ENCODE measurements at regions not wholly inside any gene's neighbourhood (a gene's known extent, or its start where the extent isn't known, plus 50 kb on each side); places are given as distances from the start of the nearest gene placed in this dataset.

- TF ChIP-seq CTCF (conservative IDR thresholded peaks at IDR 0.05; ENCODE audit: low read length) = no peak
- TF ChIP-seq EZH2phosphoT487 (IDR thresholded peaks at IDR 0.05; ENCODE audit: borderline replicate concordance, low read depth, low read length) = no peak
These were observed 109.1 kb downstream of the TUBA3C start for GRCh38 chr13:19072543-19072942.

All from OCI-LY7 (cell line).